ENCODE measurements at regions not wholly inside any gene's neighbourhood (a gene's known extent, or its start where the extent isn't known, plus 50 kb on each side); places are given as distances from the start of the nearest gene placed in this dataset.

DNA sequence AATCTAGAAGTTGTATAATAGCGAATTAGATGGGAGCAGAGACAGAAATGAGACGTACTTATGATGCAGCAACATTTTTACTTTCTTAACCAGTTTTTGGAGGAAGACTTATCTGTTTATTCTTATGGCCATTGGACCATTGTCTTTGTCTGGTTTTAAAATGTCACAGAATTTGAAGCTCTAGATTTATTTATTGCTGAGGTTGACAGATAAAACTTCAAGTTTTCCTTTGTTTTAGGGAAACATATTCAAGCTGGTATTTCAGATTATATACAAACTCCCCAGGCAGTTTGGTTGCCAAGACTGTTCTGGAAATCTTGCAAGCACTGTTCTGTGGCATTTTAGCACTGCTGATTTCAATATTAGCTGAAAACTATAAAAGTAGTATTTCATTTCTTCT, 1021.7 kb downstream of the GALC start:
- WGBS = 74% methylated on average over 2 of the region's 2 CpGs
- no peaks in the 10 kb centered on the region for H3K36me3 ChIP-seq (ENCODE audit: insufficient read depth)
- H3K4me1 ChIP-seq (ENCODE audit: insufficient read depth) = no peaks in the 10 kb centered on the region
- no peak overlapping the region for H3K4me3 ChIP-seq (ENCODE audit: low read depth, low read length)
- no peak for DNase-seq (ENCODE audit: extremely low spot score)
- H3K27ac ChIP-seq (ENCODE audit: low read depth) = no peak overlapping the region

DNA sequence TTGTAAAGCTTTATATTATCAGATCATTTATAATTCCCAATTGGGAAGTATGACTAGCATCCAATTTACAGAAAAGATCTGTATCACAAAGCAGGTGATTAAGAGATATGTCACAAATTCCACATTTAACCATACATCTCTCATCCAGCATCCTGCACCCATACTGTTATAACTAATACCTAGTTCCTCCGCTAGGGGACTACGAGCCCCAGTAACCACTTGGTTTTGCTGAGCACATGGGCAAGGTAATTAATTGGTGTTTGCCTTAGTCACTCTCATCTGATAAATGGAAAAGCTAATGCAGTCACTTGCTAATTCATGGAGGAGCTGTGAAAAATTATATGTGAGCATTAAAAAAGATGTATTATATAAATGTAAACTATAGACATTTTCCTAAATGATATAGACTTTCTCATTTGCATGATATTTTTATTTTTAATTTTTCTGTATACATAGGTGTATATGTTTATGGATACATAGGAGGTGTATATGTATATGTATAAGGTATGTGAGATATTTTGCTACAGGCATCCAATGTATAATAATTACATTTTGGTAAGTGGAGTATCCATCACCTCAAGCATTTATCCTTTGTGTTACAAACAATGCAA, 1031.8 kb downstream of the GALC start:
- WGBS = 63% methylated on average over 2 of the region's 2 CpGs
- Histone ChIP-seq H3K4me3 (ENCODE audit: low read depth, low read length) (no peak overlapping the region), H3K36me3 (ENCODE audit: insufficient read depth) (no peaks in the 10 kb centered on the region), H3K4me1 (ENCODE audit: insufficient read depth) (no peaks in the 10 kb centered on the region), H3K27ac (ENCODE audit: low read depth) (no peak overlapping the region)
- DNase-seq (ENCODE audit: extremely low spot score) = no peak

GRCh38 chr14:86955771-86956354, 1037.1 kb downstream of the GALC start:
- no peak overlapping the region for H3K27ac ChIP-seq (ENCODE audit: low read depth)
- no peaks in the 10 kb centered on the region for H3K36me3 ChIP-seq (ENCODE audit: insufficient read depth)
- no peaks in the 10 kb centered on the region for H3K4me1 ChIP-seq (ENCODE audit: insufficient read depth)
- 61% methylated on average over 5 of the region's 5 CpGs for WGBS
- no peak for DNase-seq (ENCODE audit: extremely low spot score)
- H3K4me3 ChIP-seq (ENCODE audit: low read depth, low read length) = no peak overlapping the region

DNA sequence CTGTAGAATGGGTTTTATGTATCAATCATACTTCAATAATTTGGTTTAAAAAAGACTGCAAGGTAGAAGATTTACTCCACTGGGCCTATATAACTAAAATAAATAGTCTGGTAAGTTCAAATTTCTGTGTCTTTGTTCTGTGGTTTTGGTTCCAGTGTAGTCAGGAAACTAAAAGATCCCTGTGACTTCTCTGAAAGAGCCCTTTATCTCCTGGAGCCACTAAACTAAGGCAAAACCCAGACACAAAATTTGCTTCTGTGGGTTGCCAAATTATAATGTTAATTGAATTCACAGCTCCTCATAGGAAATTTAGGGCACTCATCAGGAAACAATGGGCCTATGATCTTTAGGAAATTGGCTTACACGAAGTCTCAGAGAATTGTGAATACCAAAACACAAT, 1038.4 kb downstream of the GALC start:
- 65% methylated on average over 1 of the region's 1 CpG for WGBS
- no peak overlapping the region for H3K27ac ChIP-seq (ENCODE audit: low read depth)
- DNase-seq (ENCODE audit: extremely low spot score) = no peak
- H3K4me3 ChIP-seq (ENCODE audit: low read depth, low read length) = no peak overlapping the region
- no peaks in the 10 kb centered on the region for H3K4me1 ChIP-seq (ENCODE audit: insufficient read depth)
- H3K36me3 ChIP-seq (ENCODE audit: insufficient read depth) = no peaks in the 10 kb centered on the region

GRCh38 chr14:86946446-86946845, 1046.5 kb downstream of the GALC start:
- Histone ChIP-seq H3K36me3 (ENCODE audit: insufficient read depth) (no peaks in the 10 kb centered on the region), H3K27ac (ENCODE audit: low read depth) (no peak overlapping the region), H3K4me1 (ENCODE audit: insufficient read depth) (no peaks in the 10 kb centered on the region), H3K4me3 (ENCODE audit: low read depth, low read length) (no peak overlapping the region)
- DNase-seq (ENCODE audit: extremely low spot score) = no peak
- 87% methylated on average over 3 of the region's 3 CpGs for WGBS

DNA sequence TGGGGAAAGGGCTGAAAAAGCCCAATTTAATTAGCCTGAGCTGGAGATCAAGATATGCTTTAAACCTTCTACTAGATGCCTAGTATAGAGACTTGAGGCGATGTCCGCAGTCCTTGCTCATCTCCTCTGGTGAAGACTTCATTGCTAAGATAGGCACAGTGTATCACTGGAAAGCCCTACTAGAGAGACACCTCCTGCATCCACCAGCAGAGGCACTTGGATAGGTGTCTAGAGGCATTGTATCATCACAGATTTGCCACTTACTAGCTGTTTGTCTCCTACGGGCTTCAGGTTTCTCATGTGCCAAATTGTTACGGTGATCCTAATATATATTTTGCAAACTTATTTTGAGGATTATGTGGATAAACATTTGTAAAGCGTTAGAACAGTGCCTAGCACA, 1048.5 kb downstream of the GALC start:
- Histone ChIP-seq H3K4me1 (ENCODE audit: insufficient read depth) (no peaks in the 10 kb centered on the region), H3K27ac (ENCODE audit: low read depth) (no peak overlapping the region), H3K36me3 (ENCODE audit: insufficient read depth) (no peaks in the 10 kb centered on the region), H3K4me3 (ENCODE audit: low read depth, low read length) (no peak overlapping the region)
- 87% methylated on average over 5 of the region's 5 CpGs for WGBS
- no peak for DNase-seq (ENCODE audit: extremely low spot score)

DNA sequence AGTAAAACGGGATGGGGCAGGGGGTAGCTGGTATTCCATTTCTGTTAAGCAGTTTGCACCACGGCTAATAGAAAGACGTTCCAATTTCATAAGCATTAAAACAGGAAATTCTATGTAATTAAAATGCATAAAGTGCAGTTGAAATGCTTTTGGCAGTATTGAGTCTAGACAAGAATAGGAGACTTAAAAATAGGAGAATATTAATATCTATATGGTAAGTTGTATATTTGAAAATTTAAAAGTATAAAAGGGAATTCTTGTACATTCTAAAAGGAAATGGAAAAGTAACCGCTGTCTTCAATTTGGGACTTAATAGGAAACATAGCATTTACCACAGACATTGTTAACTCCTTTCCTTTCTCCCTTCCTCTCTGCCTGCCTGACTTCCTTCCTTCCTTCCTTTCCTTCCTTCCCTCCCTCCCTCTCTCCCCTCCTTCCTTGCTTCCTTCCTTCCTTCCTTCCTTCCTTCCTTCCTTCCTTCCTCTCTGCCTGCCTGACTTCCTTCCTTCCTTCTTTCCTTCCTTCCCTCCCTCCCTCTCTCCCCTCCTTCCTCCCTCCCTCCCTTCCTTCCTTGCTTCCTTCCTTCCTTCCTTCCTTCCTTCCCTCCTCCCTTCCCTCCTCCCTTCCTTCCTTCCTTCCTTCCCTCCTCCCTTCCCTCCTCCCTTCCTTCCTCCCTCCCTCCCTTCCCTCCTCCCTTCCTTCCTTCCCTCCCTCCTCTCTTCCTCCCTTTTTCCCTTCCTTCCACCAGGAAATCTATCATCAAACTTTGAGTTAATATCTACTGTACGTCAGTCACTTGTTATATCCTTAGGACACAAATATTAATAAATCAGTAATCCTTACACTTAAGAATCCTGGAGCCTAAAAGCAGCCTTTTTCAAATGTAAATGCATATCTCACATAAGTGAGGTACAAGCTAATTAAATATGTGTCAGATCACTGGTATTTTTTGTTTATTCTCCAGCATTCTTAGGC, 1049.3 kb downstream of the GALC start:
- Histone ChIP-seq H3K36me3 (ENCODE audit: insufficient read depth) (no peaks in the 10 kb centered on the region), H3K27ac (ENCODE audit: low read depth) (no peak overlapping the region), H3K4me1 (ENCODE audit: insufficient read depth) (no peaks in the 10 kb centered on the region), H3K4me3 (ENCODE audit: low read depth, low read length) (no peak overlapping the region)
- 83% methylated on average over 5 of the region's 5 CpGs for WGBS
- DNase-seq (ENCODE audit: extremely low spot score) = no peak

DNA sequence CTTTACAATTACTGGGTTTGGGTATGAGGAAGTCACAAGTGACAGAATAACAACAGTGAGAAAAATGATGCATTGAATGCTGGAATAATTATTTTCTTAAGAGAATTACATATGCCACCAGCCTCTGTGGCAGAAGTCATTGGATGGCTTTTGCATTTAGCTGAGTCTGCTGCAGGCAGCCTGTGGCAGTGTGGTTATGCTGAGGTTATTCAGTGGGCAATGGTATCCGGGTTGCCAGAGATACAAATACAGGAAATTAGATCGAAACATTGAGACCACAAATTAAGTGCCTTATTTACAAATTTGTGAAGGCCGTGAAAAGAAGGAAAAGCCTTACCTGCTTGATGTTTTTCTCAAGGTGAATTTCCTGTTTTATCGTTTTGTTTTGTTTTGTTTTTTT, 1050.0 kb downstream of the GALC start:
- no peak overlapping the region for H3K4me3 ChIP-seq (ENCODE audit: low read depth, low read length)
- 81% methylated on average over 4 of the region's 4 CpGs for WGBS
- H3K4me1 ChIP-seq (ENCODE audit: insufficient read depth) = no peaks in the 10 kb centered on the region
- H3K36me3 ChIP-seq (ENCODE audit: insufficient read depth) = no peaks in the 10 kb centered on the region
- H3K27ac ChIP-seq (ENCODE audit: low read depth) = no peak overlapping the region
- no peak for DNase-seq (ENCODE audit: extremely low spot score)

- no peaks in the 10 kb centered on the region for H3K36me3 ChIP-seq (ENCODE audit: insufficient read depth)
- no peak overlapping the region for H3K4me3 ChIP-seq (ENCODE audit: low read depth, low read length)
- no peak overlapping the region for H3K27ac ChIP-seq (ENCODE audit: low read depth)
- no peaks in the 10 kb centered on the region for H3K4me1 ChIP-seq (ENCODE audit: insufficient read depth)
- no peak for DNase-seq (ENCODE audit: extremely low spot score)
- WGBS = 77% methylated on average over 2 of the region's 2 CpGs
Measured at GRCh38 chr14:86940106-86940505, 1052.9 kb downstream of the GALC start.

- WGBS = 86% methylated on average over 8 of the region's 8 CpGs
- Histone ChIP-seq H3K36me3 (ENCODE audit: insufficient read depth) (no peaks in the 10 kb centered on the region), H3K27ac (ENCODE audit: low read depth) (no peak overlapping the region), H3K4me3 (ENCODE audit: low read depth, low read length) (no peak overlapping the region), H3K4me1 (ENCODE audit: insufficient read depth) (no peaks in the 10 kb centered on the region)
- no peak for DNase-seq (ENCODE audit: extremely low spot score)
Measured at GRCh38 chr14:86938320-86938719, 1054.7 kb downstream of the GALC start.

- no peak for DNase-seq (ENCODE audit: extremely low spot score)
- H3K4me3 ChIP-seq (ENCODE audit: low read depth, low read length) = no peak overlapping the region
- H3K27ac ChIP-seq (ENCODE audit: low read depth) = no peak overlapping the region
- 92% methylated on average over 2 of the region's 2 CpGs for WGBS
- H3K36me3 ChIP-seq (ENCODE audit: insufficient read depth) = no peaks in the 10 kb centered on the region
- H3K4me1 ChIP-seq (ENCODE audit: insufficient read depth) = no peaks in the 10 kb centered on the region
Measured at GRCh38 chr14:86936556-86936955, 1056.4 kb downstream of the GALC start.

GRCh38 chr14:86935241-86935885, 1057.6 kb downstream of the GALC start:
- Histone ChIP-seq H3K4me3 (ENCODE audit: low read depth, low read length) (no peak overlapping the region), H3K4me1 (ENCODE audit: insufficient read depth) (no peaks in the 10 kb centered on the region), H3K36me3 (ENCODE audit: insufficient read depth) (no peaks in the 10 kb centered on the region), H3K27ac (ENCODE audit: low read depth) (no peak overlapping the region)
- DNase-seq (ENCODE audit: extremely low spot score) = no peak
- WGBS = 50% methylated on average over 8 of the region's 8 CpGs

- 90% methylated on average over 7 of the region's 7 CpGs for WGBS
- Histone ChIP-seq H3K4me1 (ENCODE audit: insufficient read depth) (no peaks in the 10 kb centered on the region), H3K36me3 (ENCODE audit: insufficient read depth) (no peaks in the 10 kb centered on the region), H3K27ac (ENCODE audit: low read depth) (no peak overlapping the region), H3K4me3 (ENCODE audit: low read depth, low read length) (no peak overlapping the region)
- DNase-seq (ENCODE audit: extremely low spot score) = no peak
Measured at GRCh38 chr14:86933958-86934595, 1058.9 kb downstream of the GALC start.

Data from urinary bladder (tissue), 3 donors.